HG02970 (cell line): ENCODE measurements at regions not wholly inside any gene's neighbourhood (a gene's known extent, or its start where the extent isn't known, plus 50 kb on each side); places are given as distances from the start of the nearest gene placed in this dataset.

Experiments
- ATAC-seq: cut with Tn5 transposase; IDR thresholded peaks from one replicate; pipeline ENCODE4 v1.9.1; 2021; ENCODE audit warnings: mild to moderate bottlenecking, moderate library complexity, moderate number of reproducible peaks; ENCODE audit not compliant: unreplicated experiment, low FRiP score

DNA sequence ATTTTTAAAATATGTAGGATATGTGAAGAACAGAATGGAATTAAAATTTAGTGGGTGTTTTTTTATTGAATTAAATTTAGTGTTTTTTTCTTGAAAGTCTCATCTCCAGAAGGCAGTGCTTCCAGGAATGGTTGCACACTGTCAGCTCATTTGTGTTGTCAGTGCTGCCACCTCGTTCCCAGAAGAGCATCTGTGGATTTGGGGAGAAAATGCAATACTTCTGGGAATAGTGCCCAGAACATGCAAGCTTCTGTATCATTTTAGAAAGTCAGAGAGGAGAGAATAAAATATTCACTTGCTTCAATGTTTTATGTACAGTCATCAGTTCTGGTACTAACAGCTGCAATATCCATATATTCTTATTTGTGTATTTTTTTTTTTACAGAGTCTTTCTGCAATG, 608.8 kb downstream of the PCDH7 start:
- no peak for ATAC-seq

DNA sequence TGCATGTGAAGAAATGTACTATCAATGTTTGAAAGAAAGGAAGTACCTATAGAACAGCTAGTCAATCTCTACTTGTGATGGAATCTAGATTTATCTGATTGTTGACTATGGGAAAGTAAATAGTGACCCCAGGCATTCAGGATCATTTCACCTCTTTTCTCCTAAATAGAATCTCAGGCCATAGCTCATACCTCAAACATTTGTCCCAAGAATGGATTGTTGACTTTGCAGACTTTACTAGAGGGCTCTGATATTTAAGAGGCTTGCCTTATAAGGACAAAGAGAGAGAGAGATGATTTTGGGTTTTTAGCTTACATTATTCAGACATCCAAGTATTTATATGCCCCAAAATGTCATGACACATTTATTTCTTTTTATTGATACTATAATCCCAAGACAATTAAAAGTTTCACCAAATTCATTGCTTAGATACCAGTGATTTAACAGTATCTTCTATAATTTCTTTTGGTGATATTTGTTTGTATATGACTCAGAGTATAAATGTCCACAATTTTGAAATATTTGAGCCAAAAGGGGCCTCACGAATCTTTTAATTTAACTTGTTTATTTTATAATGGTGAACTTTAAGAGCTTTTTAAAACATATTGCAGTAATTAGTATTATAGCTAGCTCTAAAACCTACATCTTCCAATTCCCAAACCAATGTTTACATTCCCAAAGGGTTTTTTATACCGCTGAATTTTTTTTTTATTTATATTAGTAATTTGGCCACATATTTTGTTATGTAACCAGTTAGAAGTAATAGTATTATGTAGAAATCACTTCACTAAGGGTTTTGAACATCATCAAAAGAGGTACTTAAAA, 614.1 kb downstream of the PCDH7 start:
- ATAC-seq, result no peak

DNA sequence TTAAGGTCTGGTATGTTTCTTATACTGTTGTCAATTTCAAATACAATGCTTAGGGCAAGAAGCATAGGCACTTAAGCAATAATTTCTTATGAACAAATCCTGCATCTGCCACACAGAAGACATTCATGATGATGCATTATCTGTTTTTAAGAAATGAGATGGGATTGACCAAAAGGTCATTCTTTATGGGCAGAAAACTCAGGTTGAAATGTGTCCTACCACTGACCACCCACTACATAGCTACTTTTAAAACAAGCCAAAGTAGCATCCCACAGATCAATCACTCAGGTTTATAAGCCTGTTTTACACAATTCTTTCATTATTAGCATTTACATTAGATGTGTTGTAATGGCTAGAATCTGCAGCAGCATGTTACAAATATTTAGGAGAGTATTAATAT, 617.8 kb downstream of the PCDH7 start:
- ATAC-seq, result no peak

DNA sequence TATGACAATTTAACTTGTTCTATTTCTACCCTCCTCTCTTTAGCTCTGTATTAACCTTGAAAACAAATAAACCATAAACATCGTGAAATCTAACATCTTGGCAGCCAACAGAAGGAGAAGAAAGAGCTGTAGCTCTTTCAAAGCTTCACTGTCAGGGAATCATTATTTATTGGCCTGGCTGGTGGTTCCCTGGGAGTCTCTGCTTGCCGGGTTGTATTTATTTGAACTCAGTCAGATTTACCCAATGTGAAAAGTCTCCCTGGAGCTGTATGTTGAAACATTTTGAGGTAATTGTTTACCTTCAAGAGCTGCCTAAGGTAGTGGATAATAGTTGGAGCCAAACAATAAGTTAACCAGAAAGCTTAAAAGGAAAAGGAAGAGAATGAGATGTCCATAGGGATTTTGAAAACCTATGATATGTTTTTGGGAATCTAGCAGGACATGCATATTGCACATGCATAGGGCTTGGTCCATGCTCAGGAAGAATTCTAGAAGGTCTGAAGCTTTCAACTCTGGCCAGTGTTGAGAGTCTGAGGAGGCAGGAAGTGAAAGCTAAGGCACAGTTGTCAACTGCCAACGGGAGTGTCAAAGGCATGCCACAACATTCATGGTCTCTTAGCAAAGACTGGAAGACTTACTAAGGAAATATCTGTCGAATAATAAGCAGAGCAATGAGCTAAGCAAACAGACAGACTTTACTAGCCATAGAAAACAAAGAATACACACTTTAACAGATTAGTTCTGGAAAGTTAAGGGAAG, 621.6 kb downstream of the PCDH7 start:
- no peak for ATAC-seq

DNA sequence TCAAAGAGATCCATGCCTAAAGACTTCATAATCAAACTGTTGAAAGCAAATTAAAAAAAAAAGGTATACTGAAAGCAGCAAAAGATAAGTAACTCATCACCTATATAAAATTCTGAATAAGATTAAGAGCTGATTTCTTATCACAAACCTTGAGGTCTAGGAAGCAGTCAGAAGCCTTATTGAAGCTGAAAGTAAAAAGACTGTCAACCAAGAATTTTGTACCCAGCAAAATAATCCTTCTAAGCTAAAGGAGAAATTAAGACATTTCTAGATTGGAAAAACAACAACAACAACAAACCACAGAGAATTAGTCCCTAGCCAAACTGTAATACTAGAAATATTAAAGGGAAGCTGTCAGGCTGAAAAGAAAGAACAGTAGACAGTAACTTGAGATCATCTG, 622.9 kb downstream of the PCDH7 start:
- no peak for ATAC-seq

DNA sequence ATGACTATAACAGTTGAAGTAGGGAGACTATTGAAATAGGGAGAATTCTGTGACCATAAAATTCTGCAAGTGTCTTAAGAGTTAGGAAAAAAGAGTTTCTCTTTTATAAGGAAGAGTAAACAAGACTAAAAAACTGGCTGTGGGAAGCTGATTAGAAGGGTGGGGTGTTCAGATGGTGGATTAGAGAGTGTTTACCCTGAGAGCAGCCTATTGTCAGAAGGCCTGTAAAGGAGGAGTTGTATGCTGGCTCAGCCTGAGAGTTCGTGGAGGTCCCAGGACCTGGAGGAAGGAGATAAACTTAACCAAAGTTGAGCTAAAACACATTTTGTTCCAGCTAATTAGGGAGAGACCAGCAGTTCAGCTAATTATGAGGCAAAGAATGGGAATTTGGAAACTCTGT, 629.7 kb downstream of the PCDH7 start:
- ATAC-seq, result no peak

DNA sequence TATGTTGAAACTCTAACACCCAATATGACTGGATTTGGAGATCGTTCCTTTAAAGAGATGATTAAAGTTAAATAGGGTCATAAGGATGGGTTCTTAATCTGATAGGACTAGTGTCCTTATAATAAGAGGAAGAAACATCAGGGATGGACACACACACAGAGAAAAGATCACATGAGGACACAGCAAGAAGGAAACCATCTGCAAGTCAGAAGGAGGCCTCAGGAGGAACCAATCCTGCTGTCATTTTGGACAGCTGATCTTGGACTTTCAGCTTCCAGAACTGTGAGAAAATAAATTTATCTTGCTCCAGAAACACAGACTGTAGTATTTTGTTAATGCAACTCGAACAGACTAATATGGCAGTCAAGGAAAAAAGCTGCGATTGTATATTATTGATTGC, 631.5 kb downstream of the PCDH7 start:
- no peak for ATAC-seq

DNA sequence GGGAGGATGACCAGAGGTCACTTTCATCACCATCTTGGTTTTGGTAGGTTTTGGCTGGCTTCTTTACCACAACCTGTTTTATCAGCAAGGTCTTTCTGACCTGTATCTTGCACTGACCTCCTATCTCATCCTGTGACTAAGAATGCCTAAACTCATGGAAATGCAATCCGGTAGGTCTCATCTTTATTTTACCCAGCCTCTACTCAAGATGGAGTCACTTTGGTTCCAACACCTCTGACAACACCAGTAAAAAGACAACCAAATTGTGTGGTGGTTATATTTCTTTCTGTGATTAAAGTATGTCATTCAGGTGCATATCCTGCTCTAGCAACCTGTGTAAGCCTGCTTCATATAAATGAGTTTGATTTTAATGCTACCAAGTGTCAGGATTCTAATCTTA, 636.7 kb downstream of the PCDH7 start:
- ATAC-seq, result no peak

DNA sequence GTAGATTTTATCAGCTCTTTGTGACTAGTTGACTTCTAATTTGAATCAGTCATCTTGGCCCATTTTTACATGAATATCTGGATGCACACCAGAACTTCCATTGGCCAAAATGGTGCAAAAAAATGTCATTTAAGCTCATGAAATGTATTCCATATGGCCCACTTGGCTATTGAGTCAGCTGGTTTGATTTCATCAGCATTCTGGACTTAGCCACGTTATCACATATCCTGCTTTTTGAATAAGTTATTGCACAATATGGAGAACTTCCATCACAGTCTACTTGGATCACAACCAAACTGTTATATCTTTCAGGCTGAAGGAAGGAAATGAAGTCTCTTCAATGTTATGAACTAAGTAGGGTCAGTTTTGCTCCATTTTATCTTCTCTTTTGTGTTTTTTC, 640.6 kb downstream of the PCDH7 start:
- ATAC-seq, result no peak

DNA sequence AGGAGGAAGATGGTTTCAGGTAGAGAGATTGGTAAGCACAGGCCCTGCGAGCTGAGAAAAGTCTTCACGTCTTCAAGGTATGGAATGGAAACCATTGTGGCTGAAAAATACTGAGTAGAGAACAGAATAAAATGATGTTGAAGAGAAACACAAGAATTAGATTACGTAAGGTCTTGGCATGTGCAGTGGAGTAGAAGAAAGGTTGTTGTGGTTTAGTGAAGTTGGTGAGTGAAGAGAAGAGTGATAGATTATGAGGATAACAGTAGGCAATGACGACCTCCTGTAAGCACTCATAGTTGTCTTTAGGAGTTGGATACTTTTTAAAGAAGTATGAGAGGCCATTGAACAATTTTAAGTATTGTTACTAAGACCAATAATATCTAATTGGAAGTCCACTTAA, 642.6 kb downstream of the PCDH7 start:
- no peak for ATAC-seq

DNA sequence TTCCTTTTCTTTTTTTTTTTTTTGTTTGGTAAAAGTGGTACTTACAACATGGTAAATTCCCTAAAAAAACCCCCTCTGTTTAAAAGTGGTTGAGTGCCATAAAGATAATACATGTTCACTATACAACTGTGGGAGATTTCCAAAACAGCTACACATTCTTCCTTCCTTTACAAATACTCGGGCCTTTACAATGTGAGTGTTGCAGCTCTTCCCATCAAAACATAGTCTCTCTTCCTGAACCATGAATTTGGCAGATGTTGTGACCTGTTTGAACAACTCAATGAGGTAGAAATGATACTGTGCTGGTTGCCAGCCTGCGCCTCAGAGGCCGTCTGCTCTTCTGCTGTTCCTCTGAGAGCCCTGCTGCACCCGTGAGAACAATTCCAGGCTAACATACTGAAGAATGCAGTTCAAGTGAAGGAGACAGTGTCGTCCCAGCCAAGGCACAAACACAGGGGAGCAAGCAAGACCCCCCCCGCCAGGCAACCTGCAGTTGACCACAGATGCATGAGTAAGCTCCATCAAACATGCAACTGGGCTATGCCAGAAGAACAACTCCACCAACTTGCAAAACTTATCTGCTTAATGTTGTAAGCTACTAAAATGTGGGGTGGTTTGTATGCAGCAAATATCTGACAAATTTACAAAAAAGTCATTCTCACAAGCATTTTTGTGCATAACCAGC, 645.0 kb downstream of the PCDH7 start:
- no peak for ATAC-seq

DNA sequence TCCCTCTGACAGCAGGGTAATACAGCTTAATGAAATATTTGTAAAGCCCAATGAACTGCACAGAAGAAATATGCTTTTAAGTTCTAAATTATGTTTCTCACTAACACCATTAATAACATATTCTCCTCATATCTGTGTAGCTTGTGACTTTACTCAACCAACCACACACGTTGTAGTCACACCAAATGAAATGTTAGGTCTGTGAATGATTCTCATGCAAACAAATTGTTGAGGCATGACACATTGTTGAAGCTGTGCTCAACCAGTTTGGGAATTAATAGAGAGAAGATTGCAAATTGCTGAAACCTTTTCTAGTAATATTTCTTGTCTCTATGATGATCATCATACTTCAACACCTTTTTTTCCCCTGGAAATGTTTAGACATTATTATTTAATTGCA, 645.9 kb downstream of the PCDH7 start:
- no peak for ATAC-seq

DNA sequence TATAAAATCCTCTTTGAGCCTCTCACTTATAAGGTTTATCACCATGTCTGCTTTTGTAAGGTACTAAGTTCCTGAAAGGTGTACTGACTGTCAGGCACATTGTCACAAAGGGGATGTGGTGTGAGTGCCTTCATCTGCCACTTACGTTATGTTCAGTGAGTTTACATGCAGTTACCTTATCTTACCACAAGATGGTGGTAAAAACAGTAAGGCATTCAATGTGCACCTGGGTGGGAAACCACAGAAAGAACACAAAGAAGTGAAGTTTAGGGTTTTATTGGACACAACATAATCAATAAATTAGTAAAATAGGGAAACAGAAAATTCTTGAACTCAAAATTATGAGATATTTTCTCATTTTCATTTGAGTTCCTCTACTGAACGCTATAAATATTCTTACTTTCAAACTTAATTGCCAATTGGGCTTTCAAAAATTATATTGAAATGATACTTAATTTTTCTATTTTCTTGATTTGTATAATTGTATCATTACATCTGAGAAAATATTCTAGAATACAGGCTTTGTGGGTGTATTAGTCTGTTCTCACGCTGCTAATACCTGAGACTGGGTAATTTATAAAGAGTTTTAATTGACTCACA, 650.8 kb downstream of the PCDH7 start:
- peak; percentile 89 for ATAC-seq

DNA sequence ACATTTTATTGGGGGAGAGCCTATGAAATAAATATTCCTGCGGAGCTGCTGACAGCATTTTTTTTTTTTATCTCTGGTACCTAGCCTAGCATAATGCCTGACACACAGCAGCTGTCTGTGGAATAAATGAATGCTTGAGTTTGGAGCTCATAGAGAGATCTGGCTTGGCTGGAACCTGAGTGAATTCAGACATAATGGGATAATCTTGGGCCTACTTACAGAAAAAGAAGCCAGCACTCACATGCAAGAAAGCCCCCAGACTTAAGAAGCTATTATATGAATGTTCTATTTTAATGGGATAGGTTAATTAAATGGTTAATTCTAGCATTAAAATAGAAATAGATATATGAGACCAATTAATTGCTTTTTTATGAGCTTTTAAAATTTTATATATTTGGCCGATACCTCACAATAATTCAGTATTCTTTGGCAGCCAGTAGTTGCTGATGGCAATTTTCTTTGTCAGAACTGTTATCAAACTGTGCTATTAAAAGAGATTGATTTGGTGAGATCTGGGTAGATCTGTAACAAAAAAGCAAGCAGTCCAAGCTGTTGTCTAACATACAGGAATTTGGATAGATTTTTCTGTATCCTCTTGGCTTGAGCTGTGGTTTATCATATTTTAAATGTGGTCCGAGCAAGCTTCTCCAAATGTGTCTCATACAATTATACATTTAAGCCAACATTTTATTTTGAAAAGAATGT, 654.2 kb downstream of the PCDH7 start:
- no peak for ATAC-seq

DNA sequence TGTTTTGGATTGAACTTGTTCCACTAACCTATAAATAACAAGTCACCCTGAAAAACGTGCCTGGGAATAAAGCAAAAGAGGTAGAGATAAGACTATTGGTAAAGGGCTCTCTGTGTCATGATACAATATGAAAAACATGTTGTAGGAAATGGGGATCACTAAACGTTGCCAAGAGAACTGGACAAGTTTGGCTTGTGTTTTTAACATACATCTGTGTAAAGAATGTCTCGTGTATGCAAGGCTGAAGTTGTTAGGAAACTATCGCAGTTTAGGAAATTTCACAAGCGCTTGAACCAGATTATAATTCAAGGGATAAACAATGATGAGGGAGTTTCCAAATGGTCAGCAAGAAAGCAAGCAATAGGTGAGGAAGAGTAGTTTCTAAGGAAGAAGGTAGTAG, 655.8 kb downstream of the PCDH7 start:
- no peak for ATAC-seq

DNA sequence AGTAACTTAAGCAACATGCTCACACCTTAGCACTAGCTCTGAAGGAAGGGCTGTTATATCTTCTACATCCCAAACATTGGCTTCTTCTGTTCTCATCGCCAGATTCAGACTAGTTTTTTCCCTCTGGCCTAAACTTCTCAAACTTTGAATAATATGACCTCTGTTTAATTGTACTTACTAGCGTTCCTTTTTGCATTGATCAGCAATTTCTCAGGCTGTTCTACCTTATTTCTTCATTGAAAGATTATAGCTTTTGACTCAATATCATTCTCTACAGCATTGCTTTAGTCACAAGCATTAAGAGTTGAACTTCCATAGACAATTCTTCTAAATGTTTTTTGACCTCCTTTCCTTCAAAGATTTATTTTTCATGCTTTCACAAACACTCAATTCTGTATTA, 659.2 kb downstream of the PCDH7 start:
- no peak for ATAC-seq

DNA sequence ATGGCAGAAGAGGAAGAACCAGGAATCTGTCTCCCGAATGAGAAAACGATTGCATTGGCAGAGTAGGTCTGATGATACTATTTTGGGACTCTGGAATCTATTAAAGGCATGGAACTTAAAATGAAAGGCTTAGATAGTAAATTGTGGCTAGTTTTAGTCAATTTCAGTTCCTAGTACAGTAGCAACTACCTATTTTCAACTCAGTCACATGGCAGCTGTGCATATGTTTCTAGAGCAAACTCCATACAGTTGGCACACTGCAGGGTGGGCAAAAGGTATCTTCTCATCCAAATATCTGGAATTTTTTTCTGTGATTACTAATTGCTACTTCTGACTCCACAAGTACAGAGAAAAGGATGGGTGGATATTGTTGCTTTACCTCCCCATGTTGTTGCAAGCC, 663.6 kb downstream of the PCDH7 start:
- no peak for ATAC-seq

DNA sequence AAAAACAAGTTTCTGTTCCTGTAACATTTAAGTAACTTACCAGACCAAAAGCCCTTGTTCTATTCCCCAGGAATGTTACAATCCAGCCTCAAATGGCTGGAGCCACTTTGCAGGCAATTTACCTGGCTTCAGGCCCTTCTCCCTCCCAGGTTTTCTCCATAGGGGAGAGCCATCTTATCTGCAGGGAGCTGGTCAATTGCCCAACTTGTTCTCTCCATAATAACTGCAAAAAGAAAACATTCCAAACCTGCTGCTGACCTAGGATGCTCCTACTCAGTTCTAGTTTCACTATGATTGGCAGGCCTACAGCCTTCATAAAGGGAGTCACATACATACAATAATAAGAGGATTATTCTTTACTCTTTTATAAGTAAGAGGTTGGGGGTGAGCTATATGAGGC, 670.7 kb downstream of the PCDH7 start:
- ATAC-seq, result no peak

DNA sequence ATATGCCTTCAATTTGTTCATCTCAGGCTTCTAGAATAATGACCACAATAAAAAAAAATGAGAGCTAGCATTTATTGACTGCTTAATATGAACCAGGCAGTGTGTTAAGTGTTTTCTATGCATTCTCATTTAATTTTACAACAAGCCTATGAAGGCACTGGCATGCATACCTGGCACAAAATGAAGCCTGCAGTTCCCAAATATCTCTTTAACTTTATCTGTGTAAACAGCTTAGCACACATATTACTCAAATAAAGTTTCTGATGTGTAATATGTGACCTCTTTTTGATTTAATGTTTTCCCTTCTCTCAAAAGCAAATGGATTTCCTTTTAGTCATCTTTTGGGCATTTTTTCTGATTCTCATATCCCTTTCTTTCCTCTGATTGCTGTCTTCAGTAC, 671.8 kb downstream of the PCDH7 start:
- ATAC-seq, result no peak

DNA sequence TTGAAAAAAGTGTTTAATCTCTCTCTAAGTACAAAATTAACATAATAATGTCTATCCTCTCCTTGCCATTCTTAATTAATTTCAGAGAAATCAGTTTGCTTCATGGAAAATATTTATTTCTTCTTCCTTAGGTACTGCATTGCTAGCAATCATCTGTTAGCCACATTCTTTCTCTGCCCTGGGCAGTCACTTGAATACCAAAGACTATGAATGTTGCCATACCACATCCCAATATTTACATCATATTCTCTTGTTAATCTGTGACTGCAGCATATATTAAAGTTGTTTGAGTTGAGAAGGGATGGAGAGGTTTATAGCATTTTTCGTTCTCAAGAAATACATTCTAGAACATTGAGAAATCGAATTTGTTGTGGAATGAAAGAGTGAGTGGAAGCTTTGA, 672.8 kb downstream of the PCDH7 start:
- no peak for ATAC-seq

DNA sequence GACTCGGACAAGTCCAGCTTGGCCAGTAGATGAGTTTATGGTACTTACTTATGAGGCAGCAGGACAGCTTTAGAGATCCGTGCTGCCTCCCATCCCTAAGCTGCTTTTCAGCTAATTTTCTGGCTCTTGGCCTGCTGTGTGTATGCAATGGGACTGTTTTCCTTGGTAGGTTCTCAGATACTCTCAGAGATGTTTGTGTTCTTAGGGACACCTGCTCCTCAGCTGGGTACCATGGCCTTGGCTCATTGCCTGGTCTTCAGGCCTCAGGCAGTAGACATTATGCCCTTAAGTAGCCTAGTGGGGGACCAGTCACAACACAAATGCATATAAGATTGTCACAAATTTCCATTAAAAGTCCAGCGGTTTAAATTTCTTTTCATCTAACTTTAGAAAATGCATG, 688.0 kb downstream of the PCDH7 start:
- ATAC-seq, result no peak
